CD4-positive, alpha-beta T cell treated with Interleukin-4 for 4 hours (primary cell): ENCODE measurements at regions not wholly inside any gene's neighbourhood (a gene's known extent, or its start where the extent isn't known, plus 50 kb on each side); places are given as distances from the start of the nearest gene placed in this dataset.

Source experiments
- DNase-seq: peaks from one replicate; pipeline ENCODE4 v3.0.0-alpha.2; 2020

DNA sequence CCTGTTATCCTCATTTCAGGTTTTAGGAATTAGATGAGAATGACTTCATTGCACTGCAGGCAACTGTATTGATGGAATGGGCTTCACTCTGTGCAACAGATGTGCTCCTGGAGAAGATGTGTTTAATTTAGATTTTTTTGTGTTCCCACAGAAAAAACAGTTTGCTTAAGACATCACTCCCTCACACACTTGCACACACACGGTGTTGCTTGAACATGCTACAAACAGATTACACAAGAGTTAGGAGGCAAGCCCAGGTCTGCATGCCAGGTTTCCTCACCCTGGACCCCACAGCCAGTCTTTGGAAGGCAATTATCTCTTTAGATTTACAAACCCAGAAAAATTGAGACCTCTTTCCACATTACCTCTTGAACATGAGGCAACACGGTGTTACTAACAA is 93.7 kb upstream of the KLHL29 start:
- DNase-seq, result no peak

DNA sequence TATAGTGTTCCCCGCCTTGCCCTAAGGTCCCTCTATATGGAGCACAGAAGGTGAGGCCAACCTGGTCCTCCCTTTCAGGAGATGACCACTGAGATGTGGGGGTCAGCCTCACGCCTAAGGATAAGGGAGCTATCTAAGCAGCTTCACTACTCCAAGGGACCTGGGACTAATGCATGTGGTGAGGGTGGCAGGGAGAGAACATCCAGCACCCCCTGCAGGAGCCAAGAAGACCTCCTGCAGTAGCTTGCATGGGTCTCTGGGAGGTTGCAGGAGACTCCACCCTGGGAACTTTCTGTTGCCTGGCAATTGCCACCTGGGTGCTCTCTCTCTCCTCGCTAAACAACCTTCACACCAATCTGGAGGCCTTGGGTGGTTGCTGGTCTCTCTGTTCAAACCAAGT is 93.0 kb upstream of the KLHL29 start:
- no peak for DNase-seq

DNA sequence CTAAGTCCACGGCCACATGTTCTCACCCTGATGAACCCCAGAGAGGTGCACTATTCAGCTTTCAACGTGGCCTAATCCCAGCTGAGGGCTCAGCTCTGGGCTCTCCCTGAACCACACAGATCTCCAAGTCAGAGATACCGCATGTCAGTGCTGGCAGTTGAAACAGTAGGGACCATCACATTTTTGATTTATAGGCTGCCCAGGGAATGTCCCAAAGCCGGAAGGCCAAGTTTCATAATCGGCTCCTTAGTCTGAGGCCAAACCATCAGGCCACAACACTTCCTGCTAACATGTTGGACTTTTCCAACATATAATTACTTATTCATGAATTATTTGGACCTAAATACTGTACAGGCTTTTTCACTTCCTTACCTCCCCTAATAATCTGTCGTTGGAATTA is 91.9 kb upstream of the KLHL29 start:
- DNase-seq, result no peak

GRCh38 chr2:23293731-23294130 is 91.2 kb upstream of the KLHL29 start:
- no peak for DNase-seq

GRCh38 chr2:23294238-23294637 is 90.7 kb upstream of the KLHL29 start:
- DNase-seq, result no peak

- no peak for DNase-seq
These were observed 88.3 kb upstream of the KLHL29 start for GRCh38 chr2:23296691-23297090.

DNA sequence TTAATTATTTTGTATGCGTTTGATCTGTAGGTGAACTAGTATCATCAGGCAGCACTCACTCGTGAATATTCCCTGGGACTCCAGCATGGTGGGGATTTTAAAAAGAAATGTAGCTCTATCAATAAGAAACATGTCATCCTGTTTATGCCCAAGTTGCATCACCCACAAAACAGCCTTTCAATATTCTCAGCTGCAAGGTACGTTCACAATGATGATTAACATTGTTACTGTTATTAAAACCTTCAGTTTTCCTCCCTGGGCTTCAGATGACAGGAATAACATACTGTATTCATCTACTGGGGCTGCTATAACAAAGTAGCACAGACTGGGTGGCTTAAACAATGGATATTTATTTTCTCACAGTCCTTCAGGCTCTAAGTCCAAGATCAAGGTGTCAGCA is 87.9 kb upstream of the KLHL29 start:
- DNase-seq, result no peak

GRCh38 chr2:23298551-23298950 is 86.4 kb upstream of the KLHL29 start:
- DNase-seq, result no peak

GRCh38 chr2:23299476-23300195 is 85.3 kb upstream of the KLHL29 start:
- DNase-seq, result no peak

GRCh38 chr2:23301136-23301535 is 83.8 kb upstream of the KLHL29 start:
- no peak for DNase-seq

- no peak for DNase-seq
These were observed 82.4 kb upstream of the KLHL29 start for GRCh38 chr2:23302591-23302990.

DNA sequence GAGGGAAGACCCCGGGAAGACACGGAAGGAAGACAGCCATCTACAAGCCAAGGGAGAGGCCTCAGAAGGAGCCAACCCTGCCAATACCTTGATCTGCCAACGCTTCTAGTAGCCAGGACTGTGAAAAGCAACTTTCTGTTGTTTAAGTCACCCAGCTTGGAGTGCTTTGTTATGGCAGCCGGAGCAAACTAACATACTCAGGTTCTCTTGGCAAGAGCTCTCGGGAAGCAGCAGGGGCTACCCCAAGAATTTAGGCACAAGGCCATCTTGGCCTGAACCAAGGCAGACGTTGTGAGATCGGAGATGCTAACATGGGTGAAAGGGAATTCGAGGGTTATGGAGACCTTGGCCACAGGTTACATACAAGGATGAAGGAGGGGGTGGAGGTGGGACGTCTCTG is 78.6 kb upstream of the KLHL29 start:
- no peak for DNase-seq

- no peak for DNase-seq
These were observed 73.8 kb upstream of the KLHL29 start for GRCh38 chr2:23311186-23311585.

GRCh38 chr2:23312996-23313606 is 71.9 kb upstream of the KLHL29 start:
- no peak for DNase-seq

DNA sequence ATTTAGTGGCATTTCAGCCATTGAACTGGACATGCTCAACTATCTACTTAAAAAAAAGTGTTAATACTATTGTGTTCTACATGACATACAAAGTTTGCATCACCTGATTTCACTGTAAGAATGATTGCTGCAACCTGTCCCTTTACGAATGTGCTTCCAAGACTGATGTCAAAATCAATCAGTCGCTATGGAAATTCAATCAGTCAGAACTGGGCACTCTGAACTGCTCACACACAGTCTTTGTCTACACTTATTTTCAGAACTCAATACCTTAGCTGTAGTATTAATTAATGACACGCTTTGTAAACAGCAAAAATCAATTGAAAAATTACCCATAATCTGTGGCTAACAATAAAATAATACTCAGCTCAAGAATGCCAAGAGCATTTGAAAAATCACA is 70.3 kb upstream of the KLHL29 start:
- DNase-seq, result no peak

DNA sequence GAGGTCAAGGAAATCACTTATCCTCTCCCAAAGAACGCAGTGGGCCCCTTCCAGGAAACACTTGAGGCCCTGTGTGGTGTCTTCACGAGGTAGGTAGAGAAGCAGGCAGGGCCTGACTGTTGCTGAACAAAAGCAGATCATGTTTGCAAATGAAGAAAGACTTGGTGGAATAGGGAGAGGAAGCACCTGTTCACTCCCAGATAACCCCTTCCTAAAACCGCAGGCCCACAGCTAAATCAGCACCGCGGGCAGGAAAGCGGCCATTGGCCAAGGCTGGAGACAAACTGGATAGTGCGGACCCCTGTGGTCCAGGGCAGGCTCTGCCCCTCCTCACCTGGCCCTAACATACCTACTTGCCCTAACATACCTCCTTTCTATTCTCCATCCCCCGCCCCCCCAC is 64.9 kb upstream of the KLHL29 start:
- no peak for DNase-seq

- DNase-seq, result no peak
These were observed 63.2 kb upstream of the KLHL29 start for GRCh38 chr2:23321751-23322150.

GRCh38 chr2:23322567-23323197 is 62.3 kb upstream of the KLHL29 start:
- no peak for DNase-seq

- DNase-seq, result no peak
These were observed 61.6 kb upstream of the KLHL29 start for GRCh38 chr2:23323198-23323916.

GRCh38 chr2:23323917-23324680 is 60.9 kb upstream of the KLHL29 start:
- DNase-seq, result no peak

DNA sequence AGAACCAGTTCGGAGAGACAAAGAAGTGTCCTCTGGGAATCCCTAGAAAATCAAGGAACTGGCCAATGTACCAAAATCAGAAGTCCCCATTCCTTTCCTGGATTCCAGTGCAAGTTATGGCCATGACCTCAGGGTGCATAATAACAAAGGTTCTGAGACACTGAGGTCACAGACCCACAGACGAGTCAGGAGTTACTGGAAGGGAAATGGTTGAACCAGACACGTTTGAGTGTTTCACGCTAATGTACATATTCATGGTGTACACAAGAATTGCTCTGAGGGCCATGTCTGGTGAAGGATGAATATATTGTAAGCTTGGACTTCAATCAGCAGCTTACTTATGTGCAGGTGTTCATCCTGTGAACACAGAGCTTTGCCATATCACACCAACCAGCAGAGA is 58.6 kb upstream of the KLHL29 start:
- DNase-seq, result no peak

DNA sequence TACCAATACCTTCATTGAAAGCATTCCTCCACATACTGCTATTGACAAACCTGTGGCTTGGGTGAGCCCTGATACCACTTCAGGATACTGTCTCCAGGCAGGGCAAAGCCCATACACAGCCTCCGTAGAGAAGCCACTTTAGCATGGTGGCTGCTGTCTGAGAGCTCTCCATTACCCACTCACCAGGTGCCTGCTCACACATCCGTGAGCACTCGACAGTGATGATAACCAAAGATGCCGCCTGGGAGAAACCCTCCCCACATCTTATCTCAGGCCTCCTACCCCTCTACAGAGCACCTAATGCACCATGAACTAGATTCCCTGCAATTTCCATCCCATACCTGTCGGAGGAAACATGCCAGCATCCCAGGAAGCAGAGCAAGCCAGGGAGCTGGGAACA is 57.6 kb upstream of the KLHL29 start:
- DNase-seq, result no peak

DNA sequence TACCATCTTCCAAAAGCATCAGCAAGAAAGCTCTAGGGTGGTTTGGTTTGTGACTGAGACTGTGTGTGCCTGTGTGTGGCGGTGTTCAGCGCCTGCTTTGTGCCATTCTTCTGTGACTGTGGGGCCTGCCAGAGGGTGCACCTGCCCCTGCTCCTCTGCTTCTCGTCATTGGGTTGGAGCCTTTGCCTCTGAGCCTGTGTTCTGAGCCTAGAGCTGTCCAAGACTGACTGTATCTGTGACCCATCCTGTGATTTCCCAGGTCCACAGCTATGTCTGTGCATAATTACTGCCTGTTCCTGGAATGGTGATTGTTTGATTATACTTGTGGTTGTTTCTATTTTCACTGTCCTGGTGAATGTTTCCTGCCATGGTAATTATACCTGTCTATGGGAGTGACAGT is 57.1 kb upstream of the KLHL29 start:
- no peak for DNase-seq
